ENCODE measurements at regions not wholly inside any gene's neighbourhood (a gene's known extent, or its start where the extent isn't known, plus 50 kb on each side); places are given as distances from the start of the nearest gene placed in this dataset.

DNA sequence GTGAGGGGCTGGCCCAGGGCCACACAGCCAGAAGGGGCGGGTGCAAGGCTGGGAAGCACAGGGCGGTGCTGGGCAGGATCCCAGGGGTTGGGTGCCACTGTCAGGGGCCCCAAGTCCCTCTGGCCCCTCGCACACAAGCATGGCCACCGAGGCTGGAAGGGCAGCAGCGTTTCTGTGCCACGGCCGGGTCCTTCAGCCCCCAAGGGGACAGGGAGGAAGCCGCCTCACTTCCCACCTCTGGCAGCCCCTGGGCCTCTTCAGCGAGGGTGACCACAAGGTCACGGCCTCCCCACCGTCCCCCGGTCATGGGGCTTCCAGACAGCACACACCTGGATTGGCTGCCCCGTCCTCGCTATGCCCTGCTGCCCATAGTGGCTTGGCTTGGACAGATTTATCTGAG, 77.1 kb upstream of the TTC34 start:
- Histone ChIP-seq H3K4me1 (no peaks in the 10 kb centered on the region), H3K4me3 (no peak overlapping the region), H3K9me3 (no peaks in the 10 kb centered on the region), H3K27me3 (ENCODE audit: insufficient read depth in 3 of 3, low read length in 2 of 3) (peaks cover 0 to 80% (median 27%) of the 10 kb centered on the region in 3 donors), H3K27ac (no peak overlapping the region), H3K36me3 (ENCODE audit: insufficient read depth in 1 of 2, low read depth in 1 of 2) (no peaks in the 10 kb centered on the region)
- TF ChIP-seq, protein P1, sequence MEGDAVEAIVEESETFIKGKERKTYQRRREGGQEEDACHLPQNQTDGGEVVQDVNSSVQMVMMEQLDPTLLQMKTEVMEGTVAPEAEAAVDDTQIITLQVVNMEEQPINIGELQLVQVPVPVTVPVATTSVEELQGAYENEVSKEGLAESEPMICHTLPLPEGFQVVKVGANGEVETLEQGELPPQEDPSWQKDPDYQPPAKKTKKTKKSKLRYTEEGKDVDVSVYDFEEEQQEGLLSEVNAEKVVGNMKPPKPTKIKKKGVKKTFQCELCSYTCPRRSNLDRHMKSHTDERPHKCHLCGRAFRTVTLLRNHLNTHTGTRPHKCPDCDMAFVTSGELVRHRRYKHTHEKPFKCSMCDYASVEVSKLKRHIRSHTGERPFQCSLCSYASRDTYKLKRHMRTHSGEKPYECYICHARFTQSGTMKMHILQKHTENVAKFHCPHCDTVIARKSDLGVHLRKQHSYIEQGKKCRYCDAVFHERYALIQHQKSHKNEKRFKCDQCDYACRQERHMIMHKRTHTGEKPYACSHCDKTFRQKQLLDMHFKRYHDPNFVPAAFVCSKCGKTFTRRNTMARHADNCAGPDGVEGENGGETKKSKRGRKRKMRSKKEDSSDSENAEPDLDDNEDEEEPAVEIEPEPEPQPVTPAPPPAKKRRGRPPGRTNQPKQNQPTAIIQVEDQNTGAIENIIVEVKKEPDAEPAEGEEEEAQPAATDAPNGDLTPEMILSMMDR (IDR thresholded peaks at IDR 0.05), result no peak
- no peak for DNase-seq
- 71 to 78% (median 72%) methylated on average over 12 to 14 of the region's 14 CpGs for WGBS, 3 donors
- no peak for ATAC-seq
- intact Hi-C loops (cut with DNase I), result loop anchor here in 1 of 2 donors (10.0 kb wide), 1 partner anchor 546 kb away; no protein-coding TSS in a partner anchor

DNA sequence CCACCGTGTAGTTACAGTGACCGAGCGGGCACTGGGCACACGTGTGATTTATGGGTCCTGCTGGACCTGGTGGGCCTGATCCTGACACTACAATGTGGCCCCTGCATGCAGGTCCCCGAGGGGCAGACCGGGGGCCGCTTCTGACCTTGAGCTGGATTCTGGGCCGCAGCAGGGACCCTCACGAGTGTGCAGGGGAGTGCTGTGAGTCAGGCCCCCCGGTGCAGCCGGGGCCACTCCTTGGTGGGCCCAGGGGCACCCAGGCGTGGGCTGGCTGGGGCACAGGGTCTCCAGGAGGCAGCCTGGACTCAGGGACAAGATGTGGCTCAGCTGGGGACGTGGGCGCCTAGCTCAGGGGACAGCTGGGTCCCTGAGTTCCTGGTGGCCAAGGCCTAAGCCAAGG, 77.5 kb upstream of the TTC34 start:
- WGBS, 3 donors, result 78 to 87% (median 79%) methylated on average over 14 of the region's 14 CpGs
- DNase-seq (no peak), ATAC-seq (no peak)
- Histone ChIP-seq H3K9me3 (no peaks in the 10 kb centered on the region), H3K36me3 (ENCODE audit: insufficient read depth in 1 of 2, low read depth in 1 of 2) (no peaks in the 10 kb centered on the region), H3K27me3 (ENCODE audit: insufficient read depth in 3 of 3, low read length in 2 of 3) (peaks cover 0 to 76% (median 27%) of the 10 kb centered on the region in 3 donors), H3K4me3 (no peak overlapping the region), H3K4me1 (no peaks in the 10 kb centered on the region), H3K27ac (no peak overlapping the region)
- intact Hi-C loops (cut with DNase I), result loop anchor here in 1 of 2 donors (10.0 kb wide), 1 partner anchor 546 kb away; no protein-coding TSS in a partner anchor
- TF ChIP-seq, protein P1 (IDR thresholded peaks at IDR 0.05), result no peak

DNA sequence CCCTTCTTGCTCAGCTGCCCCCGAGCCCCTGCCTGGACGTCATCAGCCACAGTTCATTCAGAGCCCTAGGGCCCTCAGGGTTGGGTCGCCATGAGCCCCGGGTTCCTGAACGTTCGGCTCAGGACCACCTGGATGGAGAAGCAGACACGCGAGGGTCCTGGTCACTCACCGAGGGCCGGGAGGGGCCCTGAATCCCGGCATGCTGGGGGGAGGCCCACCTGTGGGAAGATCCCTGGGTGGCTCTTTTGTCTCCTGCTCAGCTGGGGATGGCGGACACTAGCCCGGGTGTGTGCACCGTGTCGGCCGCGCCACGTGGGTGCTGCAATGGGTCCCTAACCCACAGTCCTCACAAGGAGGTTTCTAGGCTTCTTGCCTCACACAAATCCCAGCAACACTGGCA, 78.1 kb upstream of the TTC34 start:
- 72 to 85% (median 81%) methylated on average over 18 of the region's 18 CpGs for WGBS, 3 donors
- no peaks in the 10 kb centered on the region for H3K36me3 ChIP-seq (ENCODE audit: insufficient read depth in 1 of 2, low read depth in 1 of 2)
- no peak overlapping the region for H3K27ac ChIP-seq
- no peaks in the 10 kb centered on the region for H3K4me1 ChIP-seq
- ATAC-seq (no peak), DNase-seq (no peak)
- intact Hi-C loops (cut with DNase I), result loop anchor here in 1 of 2 donors (10.0 kb wide), 1 partner anchor 545 kb away; no protein-coding TSS in a partner anchor
- H3K4me3 ChIP-seq, result no peak overlapping the region
- no peaks in the 10 kb centered on the region for H3K9me3 ChIP-seq
- H3K27me3 ChIP-seq (ENCODE audit: insufficient read depth in 3 of 3, low read length in 2 of 3), result peaks cover 0 to 70% (median 23%) of the 10 kb centered on the region in 3 donors
- TF ChIP-seq, protein P1 (IDR thresholded peaks at IDR 0.05), result no peak

DNA sequence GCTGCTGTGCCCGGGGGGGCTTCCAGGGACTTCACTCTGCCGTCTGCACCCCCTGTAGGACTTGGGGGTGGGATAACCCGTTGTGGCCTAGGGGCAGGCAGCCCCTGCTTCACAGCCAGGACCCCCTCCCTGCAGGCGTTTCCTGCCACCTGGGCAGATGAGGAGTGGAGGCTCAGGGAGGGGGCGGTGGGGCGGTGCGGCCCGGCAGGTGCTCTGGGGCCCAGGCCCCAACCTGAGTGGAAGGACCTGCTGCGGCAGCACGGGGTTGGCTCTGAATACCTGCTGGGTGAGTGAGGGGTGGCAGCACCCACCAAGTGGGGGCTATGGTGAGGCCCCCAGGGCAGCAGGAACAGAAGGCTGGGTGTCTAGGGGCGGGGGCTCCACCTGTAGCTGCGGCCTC, 78.6 kb upstream of the TTC34 start:
- no peak for ATAC-seq
- no peak overlapping the region for H3K27ac ChIP-seq
- no peak overlapping the region for H3K4me3 ChIP-seq
- no peaks in the 10 kb centered on the region for H3K36me3 ChIP-seq (ENCODE audit: insufficient read depth in 1 of 2, low read depth in 1 of 2)
- H3K4me1 ChIP-seq, result no peaks in the 10 kb centered on the region
- TF ChIP-seq, protein P1 (IDR thresholded peaks at IDR 0.05), result no peak
- intact Hi-C loops (cut with DNase I), result no loop called here
- peaks cover 0 to 65% (median 22%) of the 10 kb centered on the region in 3 donors for H3K27me3 ChIP-seq (ENCODE audit: insufficient read depth in 3 of 3, low read length in 2 of 3)
- H3K9me3 ChIP-seq, result no peaks in the 10 kb centered on the region
- DNase-seq, result no peak
- WGBS, 3 donors, result 77 to 81% (median 79%) methylated on average over 11 to 12 of the region's 12 CpGs

- no peak for DNase-seq
- Histone ChIP-seq H3K27me3 (ENCODE audit: insufficient read depth in 3 of 3, low read length in 2 of 3) (peaks cover 0 to 58% (median 22%) of the 10 kb centered on the region in 3 donors), H3K9me3 (no peaks in the 10 kb centered on the region), H3K4me3 (no peak overlapping the region), H3K27ac (no peak overlapping the region), H3K36me3 (ENCODE audit: insufficient read depth in 1 of 2, low read depth in 1 of 2) (no peaks in the 10 kb centered on the region), H3K4me1 (no peaks in the 10 kb centered on the region)
- ATAC-seq, result no peak
- intact Hi-C loops (cut with DNase I), result no loop called here
- WGBS, 3 donors, result 81 to 86% (median 82%) methylated on average over 15 of the region's 15 CpGs
- TF ChIP-seq, protein P1 (IDR thresholded peaks at IDR 0.05), result no peak
These were observed 79.4 kb upstream of the TTC34 start for GRCh38 chr1:2880812-2881295.
